PC-3 (cell line): ENCODE measurements at regions not wholly inside any gene's neighbourhood (a gene's known extent, or its start where the extent isn't known, plus 50 kb on each side); places are given as distances from the start of the nearest gene placed in this dataset.

Experiments used
- ATAC-seq: fragments of 200-7000 bp; cut with Tn5 transposase; 2 replicates; pipeline ENCODE4 v1.9.1; 2020; ENCODE audit warnings: mild to moderate bottlenecking, moderate library complexity
- BruUV-seq: library from RNA; stranded (reverse); fragments of 400-500 nt; replicated peaks from 2 replicates; lab custom pipeline; 2021; lab: Mats Ljungman, UMichigan
- CTCF ChIA-PET: fragments of 300-600 bp; sonication (Branson Sonifier 250); formaldehyde crosslinking; loops from one replicate; lab custom pipeline; 2022; ENCODE audit warnings: antibody characterized with exemption; lab: Charles Lee
- POLR2A ChIA-PET: fragments of 300-600 bp; sonication (Branson Sonifier 250); formaldehyde crosslinking; loops from one replicate; lab custom pipeline; 2022; ENCODE audit warnings: antibody characterized with exemption; ENCODE audit not compliant: unreplicated experiment; lab: Charles Lee
- DNase-seq: peaks from one replicate; pipeline ENCODE4 v3.0.0-alpha.2; 2015
- H2AFZ ChIP-seq: fragments of 300-600 bp; sonication (generic); 2 replicates; pipeline ENCODE4 v1.6.0; 2016; ENCODE audit warnings: antibody characterized with exemption, low read length
- H3F3A ChIP-seq: fragments of 300-600 bp; sonication (generic); one replicate; pipeline ENCODE4 v1.6.0; 2017; ENCODE audit warnings: antibody characterized with exemption, low read length, control low read depth, mild to moderate bottlenecking; ENCODE audit not compliant: unreplicated experiment
- H3K27ac ChIP-seq: fragments of 300-600 bp; sonication (generic); 2 replicates; pipeline ENCODE4 v1.5.1; 2016; ENCODE audit warnings: mild to moderate bottlenecking, low read length
- H3K27me3 ChIP-seq: fragments of 300-600 bp; sonication (generic); 2 replicates; pipeline ENCODE4 v1.6.1; 2016; ENCODE audit warnings: low read length, mixed read lengths
- H3K36me3 ChIP-seq: fragments of 300-600 bp; sonication (generic); 2 replicates; pipeline ENCODE4 v1.6.1; 2016; ENCODE audit warnings: low read depth, mixed run types, low read length, mixed read lengths
- H3K4me1 ChIP-seq: fragments of 300-600 bp; sonication (generic); 2 replicates; pipeline ENCODE4 v1.5.1; 2016; ENCODE audit warnings: low read length; ENCODE audit not compliant: insufficient read depth
- H3K4me2 ChIP-seq: fragments of 300-600 bp; sonication (generic); 2 replicates; pipeline ENCODE4 v1.6.0; 2016; ENCODE audit warnings: low read length
- H3K4me3 ChIP-seq: fragments of 300-600 bp; sonication (generic); 2 replicates; pipeline ENCODE4 v1.5.1; 2016; ENCODE audit warnings: mild to moderate bottlenecking, low read length, mixed read lengths
- H3K79me2 ChIP-seq: fragments of 300-600 bp; sonication (generic); 2 replicates; pipeline ENCODE4 v1.6.1; 2017; ENCODE audit warnings: low read length, mixed read lengths
- H3K9ac ChIP-seq: fragments of 300-600 bp; sonication (generic); 2 replicates; pipeline ENCODE4 v1.6.0; 2016; ENCODE audit warnings: mild to moderate bottlenecking, low read length
- H3K9me2 ChIP-seq: fragments of 300-600 bp; sonication (generic); replicated peaks from 2 replicates; pipeline ENCODE4 v1.6.1; 2016; ENCODE audit warnings: mixed run types, low read length, mixed read lengths
- H3K9me3 ChIP-seq: fragments of 300-600 bp; sonication (generic); 2 replicates; pipeline ENCODE4 v1.6.1; 2016; ENCODE audit warnings: low read length, mixed read lengths
- H4K20me1 ChIP-seq: fragments of 300-600 bp; sonication (generic); 2 replicates; pipeline ENCODE4 v1.6.1; 2016; ENCODE audit warnings: low read length, mixed read lengths
- CTCF ChIP-seq: fragments of 300-600 bp; sonication (generic); conservative IDR thresholded peaks from 2 replicates; pipeline ENCODE4 v1.5.1; 2017; ENCODE audit warnings: antibody characterized with exemption, low read depth, mild to moderate bottlenecking, low read length
- EZH2 ChIP-seq: fragments of 300-600 bp; sonication (generic); IDR thresholded peaks from one replicate; pipeline ENCODE4 v1.6.1; 2017; ENCODE audit warnings: antibody characterized with exemption, mild to moderate bottlenecking, low read length; ENCODE audit not compliant: unreplicated experiment
- EZH2phosphoT487 ChIP-seq: fragments of 300-600 bp; sonication (generic); IDR thresholded peaks from 2 replicates; pipeline ENCODE4 v1.6.1; 2018; ENCODE audit warnings: mild to moderate bottlenecking, antibody characterized with exemption, low read length, borderline replicate concordance
- intact Hi-C: fragments of 100-400 bp; cut with micrococcal nuclease; formaldehyde crosslinking; loops from 2 replicates; pipeline ENCODE4 v1.9.0; 2023

- POLR2A ChIA-PET = no interaction called here
- H3F3A ChIP-seq = no peaks in the 10 kb centered on the region
- DNase-seq = no peak
- no peaks in the 10 kb centered on the region for H3K79me2 ChIP-seq
- H2AFZ ChIP-seq = no peak overlapping the region
- no peaks in the 10 kb centered on the region for H3K9me2 ChIP-seq
- no peak overlapping the region for H3K4me3 ChIP-seq
- H3K36me3 ChIP-seq = no peaks in the 10 kb centered on the region
- no peak overlapping the region for H3K9ac ChIP-seq
- TF ChIP-seq CTCF = no peak
- TF ChIP-seq EZH2phosphoT487 = no peak
- TF ChIP-seq EZH2 = no peak
- H3K4me2 ChIP-seq = no peak overlapping the region
- H3K4me1 ChIP-seq = no peaks in the 10 kb centered on the region
- H3K9me3 ChIP-seq = no peaks in the 10 kb centered on the region
- intact Hi-C loops = no loop called here
- peaks cover 26% of the 10 kb centered on the region for H3K27me3 ChIP-seq
- no peak overlapping the region for H3K27ac ChIP-seq
- no peaks in the 10 kb centered on the region for H4K20me1 ChIP-seq
- ATAC-seq = no peak
- CTCF ChIA-PET = no interaction called here
- BruUV-seq = no TSS peak
These were observed 381.6 kb upstream of the CNR1 start for GRCh38 chr6:88547768-88548167.

GRCh38 chr6:88545991-88546390 is 379.8 kb upstream of the CNR1 start:
- Histone ChIP-seq H3K36me3 (no peaks in the 10 kb centered on the region), H3K4me1 (no peaks in the 10 kb centered on the region), H3K9me2 (no peaks in the 10 kb centered on the region), H2AFZ (no peak overlapping the region), H3K27ac (no peak overlapping the region), H3K9ac (no peak overlapping the region), H3K79me2 (no peaks in the 10 kb centered on the region), H3K9me3 (no peaks in the 10 kb centered on the region), H3K4me3 (no peak overlapping the region), H4K20me1 (no peaks in the 10 kb centered on the region), H3K4me2 (no peak overlapping the region), H3F3A (no peaks in the 10 kb centered on the region), H3K27me3 (peaks cover 26% of the 10 kb centered on the region)
- POLR2A ChIA-PET = no interaction called here
- BruUV-seq = no TSS peak
- ATAC-seq (no peak), DNase-seq (no peak)
- intact Hi-C loops = no loop called here
- TF ChIP-seq EZH2phosphoT487 (no peak), EZH2 (no peak), CTCF (no peak)
- CTCF ChIA-PET = no interaction called here

GRCh38 chr6:88544986-88545612 is 379.0 kb upstream of the CNR1 start:
- Histone ChIP-seq H3K27ac (no peak overlapping the region), H3K4me1 (no peaks in the 10 kb centered on the region), H3K4me2 (no peak overlapping the region), H3K9ac (no peak overlapping the region), H3K79me2 (no peaks in the 10 kb centered on the region), H2AFZ (no peak overlapping the region), H3K36me3 (no peaks in the 10 kb centered on the region), H4K20me1 (no peaks in the 10 kb centered on the region), H3K9me3 (no peaks in the 10 kb centered on the region), H3K27me3 (peaks cover 34% of the 10 kb centered on the region), H3K4me3 (no peak overlapping the region), H3F3A (no peaks in the 10 kb centered on the region), H3K9me2 (no peaks in the 10 kb centered on the region)
- CTCF ChIA-PET = no interaction called here
- intact Hi-C loops = no loop called here
- BruUV-seq = no TSS peak
- TF ChIP-seq EZH2phosphoT487 (no peak), CTCF (no peak), EZH2 (no peak)
- POLR2A ChIA-PET = no interaction called here
- no peak for ATAC-seq
- DNase-seq = no peak
